Neural cell (in vitro differentiated cells): ENCODE measurements at regions not wholly inside any gene's neighbourhood (a gene's known extent, or its start where the extent isn't known, plus 50 kb on each side); places are given as distances from the start of the nearest gene placed in this dataset.

ENCODE experiments used
- H2AFZ ChIP-seq: fragments of 200-600, 300-800 bp; sonication (generic), shearing (Covaris generic); 2 replicates; pipeline ENCODE4 v1.6.0; 2014; ENCODE audit warnings: low read depth, mild to moderate bottlenecking, antibody characterized with exemption, low read length, moderate library complexity
- H3F3A ChIP-seq: fragments of 200-600 bp; shearing (Covaris generic); 2 replicates; pipeline ENCODE4 v1.6.1; 2016; ENCODE audit warnings: mild to moderate bottlenecking, moderate library complexity, mixed read lengths, antibody characterized with exemption, low read length; ENCODE audit not compliant: insufficient read depth, poor library complexity, severe bottlenecking
- H3K27ac ChIP-seq: fragments of 200-600, 300-800 bp; sonication (generic), shearing (Covaris generic); 2 replicates; pipeline ENCODE4 v1.5.1; 2014; ENCODE audit warnings: mild to moderate bottlenecking, low read length, moderate library complexity
- H3K27me3 ChIP-seq: fragments of 300-800, 200-600 bp; sonication (generic), shearing (Covaris generic); 2 replicates; pipeline ENCODE4 v1.6.0; 2014; ENCODE audit warnings: mild to moderate bottlenecking, low read depth, low read length, moderate library complexity; ENCODE audit not compliant: insufficient read depth
- H3K36me3 ChIP-seq: fragments of 300-800, 200-600 bp; sonication (generic), shearing (Covaris generic); 2 replicates; pipeline ENCODE4 v1.5.1; 2014; ENCODE audit warnings: mild to moderate bottlenecking, antibody characterized with exemption, low read length, moderate library complexity; ENCODE audit not compliant: insufficient read depth
- H3K4me2 ChIP-seq: fragments of 300-800, 200-600 bp; sonication (generic), shearing (Covaris generic); 2 replicates; pipeline ENCODE4 v1.6.0; 2014; ENCODE audit warnings: mild to moderate bottlenecking, low read length
- H3K4me3 ChIP-seq: fragments of 300-800, 200-600 bp; sonication (generic), shearing (Covaris generic); 2 replicates; pipeline ENCODE4 v1.5.1; 2014; ENCODE audit warnings: mild to moderate bottlenecking, low read length, moderate library complexity
- H3K79me2 ChIP-seq: fragments of 200-600 bp; shearing (Covaris generic); replicated peaks from 2 replicates; pipeline ENCODE4 v1.6.0; 2014; ENCODE audit warnings: mild to moderate bottlenecking, low read length, moderate library complexity; ENCODE audit not compliant: insufficient read depth
- H3K9ac ChIP-seq: fragments of 300-800, 200-600 bp; sonication (generic), shearing (Covaris generic); 2 replicates; pipeline ENCODE4 v1.6.1; 2016; ENCODE audit warnings: mild to moderate bottlenecking, low read length, mixed read lengths
- H3K9me2 ChIP-seq: fragments of 200-600 bp; shearing (Covaris generic); 2 replicates; pipeline ENCODE4 v1.6.1; 2016; ENCODE audit warnings: mild to moderate bottlenecking, low read length, mixed read lengths; ENCODE audit not compliant: insufficient read depth
- H3K9me3 ChIP-seq: fragments of 200-600, 300-800 bp; sonication (generic), shearing (Covaris generic); 2 replicates; pipeline ENCODE4 v1.6.1; 2016; ENCODE audit warnings: mild to moderate bottlenecking, mixed run types, low read length, moderate library complexity, mixed read lengths
- H4K20me1 ChIP-seq: fragments of 200-600 bp; shearing (Covaris generic); 2 replicates; pipeline ENCODE4 v1.6.1; 2016; ENCODE audit warnings: mild to moderate bottlenecking, mixed run types; ENCODE audit not compliant: insufficient read depth
- CTCF ChIP-seq: fragments of 450-650 bp; IDR thresholded peaks from 2 replicates; pipeline ENCODE4 v1.5.1; 2014; ENCODE audit warnings: antibody characterized with exemption, mild to moderate bottlenecking, moderate library complexity; ENCODE audit not compliant: poor library complexity, severe bottlenecking
- EP300 ChIP-seq: fragments of 450-650 bp; conservative IDR thresholded peaks from 2 replicates; pipeline ENCODE4 v1.6.1; 2014; ENCODE audit warnings: antibody characterized with exemption, mild to moderate bottlenecking, moderate library complexity; ENCODE audit not compliant: poor library complexity, severe bottlenecking
- EZH2 ChIP-seq: fragments of 200-600, 300-800 bp; shearing (Covaris generic), sonication (generic); IDR thresholded peaks from 2 replicates; pipeline ENCODE4 v1.6.1; 2014; ENCODE audit warnings: antibody characterized with exemption, low read length, borderline replicate concordance, mild to moderate bottlenecking; ENCODE audit not compliant: insufficient read depth, poor library complexity, severe bottlenecking
- MXI1 ChIP-seq: fragments of 450-650 bp; conservative IDR thresholded peaks from 2 replicates; pipeline ENCODE4 v1.6.1; 2014; ENCODE audit warnings: antibody characterized with exemption, mild to moderate bottlenecking; ENCODE audit not compliant: poor library complexity, severe bottlenecking
- POLR2AphosphoS5 ChIP-seq: IDR thresholded peaks from 2 replicates; pipeline ENCODE4 v1.6.1; 2012
- RAD21 ChIP-seq: fragments of 450-650 bp; conservative IDR thresholded peaks from 2 replicates; pipeline ENCODE4 v1.6.1; 2014; ENCODE audit warnings: antibody characterized with exemption, mild to moderate bottlenecking, moderate library complexity
- REST ChIP-seq: IDR thresholded peaks from 2 replicates; pipeline ENCODE4 v1.6.1; 2012; ENCODE audit warnings: borderline replicate concordance
- SMC3 ChIP-seq: fragments of 450-650 bp; conservative IDR thresholded peaks from 2 replicates; pipeline ENCODE4 v1.6.1; 2014; ENCODE audit warnings: antibody characterized with exemption, mild to moderate bottlenecking, moderate library complexity; ENCODE audit not compliant: poor library complexity
- TAF1 ChIP-seq: IDR thresholded peaks from 2 replicates; pipeline ENCODE4 v1.6.1; 2012; ENCODE audit warnings: low read depth

- H3K36me3 ChIP-seq, result no peaks in the 10 kb centered on the region
- no peak overlapping the region for H3K4me3 ChIP-seq
- no peaks in the 10 kb centered on the region for H4K20me1 ChIP-seq
- no peak overlapping the region for H2AFZ ChIP-seq
- no peak for TF ChIP-seq REST
- TF ChIP-seq POLR2AphosphoS5, result no peak
- H3F3A ChIP-seq, result no peaks in the 10 kb centered on the region
- H3K9ac ChIP-seq, result no peak overlapping the region
- H3K9me3 ChIP-seq, result no peaks in the 10 kb centered on the region
- H3K27me3 ChIP-seq, result no peaks in the 10 kb centered on the region
- no peak overlapping the region for H3K4me2 ChIP-seq
- no peaks in the 10 kb centered on the region for H3K9me2 ChIP-seq
- no peaks in the 10 kb centered on the region for H3K79me2 ChIP-seq
- no peak overlapping the region for H3K27ac ChIP-seq
These were observed 131.9 kb upstream of the ZC3H12C start for GRCh38 chr11:109961261-109961660.

- no peaks in the 10 kb centered on the region for H4K20me1 ChIP-seq
- no peak overlapping the region for H3K4me2 ChIP-seq
- no peaks in the 10 kb centered on the region for H3F3A ChIP-seq
- no peak overlapping the region for H3K4me3 ChIP-seq
- no peaks in the 10 kb centered on the region for H3K79me2 ChIP-seq
- no peak for TF ChIP-seq MXI1
- TF ChIP-seq EZH2, result no peak
- no peak for TF ChIP-seq EP300
- TF ChIP-seq POLR2AphosphoS5, result no peak
- no peak for TF ChIP-seq CTCF
- TF ChIP-seq RAD21, result no peak
- TF ChIP-seq TAF1, result no peak
- H3K9me2 ChIP-seq, result no peaks in the 10 kb centered on the region
- no peaks in the 10 kb centered on the region for H3K27me3 ChIP-seq
- no peak overlapping the region for H3K27ac ChIP-seq
- H3K9me3 ChIP-seq, result no peaks in the 10 kb centered on the region
- H3K9ac ChIP-seq, result no peak overlapping the region
- no peaks in the 10 kb centered on the region for H3K36me3 ChIP-seq
- H2AFZ ChIP-seq, result no peak overlapping the region
These were observed 130.1 kb upstream of the ZC3H12C start for GRCh38 chr11:109963101-109963500.

GRCh38 chr11:109964487-109964886 is 128.7 kb upstream of the ZC3H12C start:
- H3K27ac ChIP-seq, result no peak overlapping the region
- H3K79me2 ChIP-seq, result no peaks in the 10 kb centered on the region

More at GRCh38 chr11:109964487-109964886, 128.7 kb upstream of the ZC3H12C start:
- Histone ChIP-seq H3K4me2 (no peak overlapping the region), H2AFZ (no peak overlapping the region), H3K9me3 (no peaks in the 10 kb centered on the region), H3K9ac (no peak overlapping the region), H3K27me3 (no peaks in the 10 kb centered on the region), H4K20me1 (no peaks in the 10 kb centered on the region), H3K9me2 (no peaks in the 10 kb centered on the region), H3K36me3 (no peaks in the 10 kb centered on the region), H3F3A (no peaks in the 10 kb centered on the region), H3K4me3 (no peak overlapping the region)
- TF ChIP-seq REST (no peak), RAD21 (no peak), POLR2AphosphoS5 (no peak), TAF1 (no peak), CTCF (no peak), SMC3 (no peak), MXI1 (no peak), EZH2 (no peak), EP300 (no peak)
